Upper lobe of right lung (tissue), 1 donor: ENCODE measurements at regions not wholly inside any gene's neighbourhood (a gene's known extent, or its start where the extent isn't known, plus 50 kb on each side); places are given as distances from the start of the nearest gene placed in this dataset.
A peak's percentile ranks its signal among the peaks of the same experiment; 100 is the strongest.

Experiments used
- ATAC-seq: fragments of 200-7000 bp; cut with Tn5 transposase; one replicate; pipeline ENCODE4 v1.9.1; 2020; ENCODE audit warnings: mild to moderate bottlenecking, moderate library complexity
- DNase-seq: peaks from one replicate; pipeline ENCODE4 v3.0.0-alpha.2; 2020
- H3K27ac ChIP-seq: fragments of 200-600 bp; one replicate; pipeline ENCODE4 v1.8.0; 2022
- H3K27me3 ChIP-seq: fragments of 200-600 bp; one replicate; pipeline ENCODE4 v1.8.0; 2022; ENCODE audit warnings: mild to moderate bottlenecking
- H3K36me3 ChIP-seq: fragments of 200-600 bp; one replicate; pipeline ENCODE4 v1.8.0; 2022
- H3K4me1 ChIP-seq: fragments of 200-600 bp; one replicate; pipeline ENCODE4 v1.8.0; 2022
- H3K4me3 ChIP-seq: fragments of 200-600 bp; one replicate; pipeline ENCODE4 v1.8.0; 2022; ENCODE audit warnings: mild to moderate bottlenecking
- H3K9me3 ChIP-seq: fragments of 200-600 bp; one replicate; pipeline ENCODE4 v1.8.0; 2022
- intact Hi-C: fragments of 100-400 bp; cut with DNase I; formaldehyde crosslinking; loops from one replicate; pipeline ENCODE4 v1.11.0; 2022
- TF ChIP-seq, protein P1 (sequence below): fragments of 200-600 bp; IDR thresholded peaks from one replicate; pipeline ENCODE4 v1.8.0; 2022; ENCODE audit warnings: antibody characterized with exemption
- donor health status: DM: no; HTN: yes; CAD: no; lungs with severe emphysema.

DNA sequence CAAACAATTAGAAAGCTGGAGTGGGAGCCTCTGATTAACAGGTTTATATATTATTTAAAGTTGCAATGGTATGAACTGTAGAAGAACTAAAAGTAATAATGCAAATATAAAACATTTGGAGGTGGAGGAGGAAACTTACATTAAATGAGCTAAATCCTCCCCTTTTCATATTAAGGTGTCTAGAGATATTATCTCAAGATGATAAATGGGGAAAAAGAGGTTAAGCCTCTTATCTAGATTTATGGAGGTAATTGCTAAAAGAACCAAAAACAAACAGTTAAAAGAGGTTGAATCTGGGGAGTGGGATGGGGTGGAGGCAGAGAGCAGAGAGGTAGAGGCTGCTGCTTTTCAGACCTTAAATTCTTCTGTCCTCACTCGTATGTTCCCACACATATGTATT is 147.8 kb upstream of the SLC24A2 start:
- no peaks in the 10 kb centered on the region for H3K9me3 ChIP-seq
- H3K4me3 ChIP-seq, result no peak overlapping the region
- H3K36me3 ChIP-seq, result no peaks in the 10 kb centered on the region
- no peaks in the 10 kb centered on the region for H3K4me1 ChIP-seq
- TF ChIP-seq, protein P1, sequence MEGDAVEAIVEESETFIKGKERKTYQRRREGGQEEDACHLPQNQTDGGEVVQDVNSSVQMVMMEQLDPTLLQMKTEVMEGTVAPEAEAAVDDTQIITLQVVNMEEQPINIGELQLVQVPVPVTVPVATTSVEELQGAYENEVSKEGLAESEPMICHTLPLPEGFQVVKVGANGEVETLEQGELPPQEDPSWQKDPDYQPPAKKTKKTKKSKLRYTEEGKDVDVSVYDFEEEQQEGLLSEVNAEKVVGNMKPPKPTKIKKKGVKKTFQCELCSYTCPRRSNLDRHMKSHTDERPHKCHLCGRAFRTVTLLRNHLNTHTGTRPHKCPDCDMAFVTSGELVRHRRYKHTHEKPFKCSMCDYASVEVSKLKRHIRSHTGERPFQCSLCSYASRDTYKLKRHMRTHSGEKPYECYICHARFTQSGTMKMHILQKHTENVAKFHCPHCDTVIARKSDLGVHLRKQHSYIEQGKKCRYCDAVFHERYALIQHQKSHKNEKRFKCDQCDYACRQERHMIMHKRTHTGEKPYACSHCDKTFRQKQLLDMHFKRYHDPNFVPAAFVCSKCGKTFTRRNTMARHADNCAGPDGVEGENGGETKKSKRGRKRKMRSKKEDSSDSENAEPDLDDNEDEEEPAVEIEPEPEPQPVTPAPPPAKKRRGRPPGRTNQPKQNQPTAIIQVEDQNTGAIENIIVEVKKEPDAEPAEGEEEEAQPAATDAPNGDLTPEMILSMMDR, result no peak
- DNase-seq, result no peak
- H3K27me3 ChIP-seq, result no peaks in the 10 kb centered on the region
- no peak for ATAC-seq
- intact Hi-C loops, result no loop called here
- no peak overlapping the region for H3K27ac ChIP-seq

DNA sequence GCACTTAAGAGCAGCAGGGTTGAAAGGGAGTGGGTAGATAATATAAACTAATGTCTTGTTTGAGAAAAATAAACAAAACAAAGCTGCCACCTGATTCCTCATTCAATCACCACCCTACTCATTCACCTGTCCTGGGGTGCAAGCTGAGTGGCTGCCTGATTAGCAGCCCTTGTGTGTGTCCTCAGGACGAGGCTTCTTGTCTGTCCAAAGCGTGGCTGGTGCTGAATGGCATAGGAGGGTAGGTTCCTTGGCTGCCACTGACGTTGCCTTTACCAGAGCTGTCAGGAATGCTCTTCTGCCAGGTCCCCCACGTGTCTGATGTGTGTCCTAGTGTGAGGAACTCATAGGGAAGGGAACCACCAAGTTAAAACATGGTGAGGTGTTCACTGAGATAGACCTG is 146.6 kb upstream of the SLC24A2 start:
- Histone ChIP-seq H3K27me3 (no peaks in the 10 kb centered on the region), H3K4me3 (no peak overlapping the region), H3K27ac (no peak overlapping the region), H3K9me3 (no peaks in the 10 kb centered on the region), H3K4me1 (no peaks in the 10 kb centered on the region), H3K36me3 (no peaks in the 10 kb centered on the region)
- DNase-seq (no peak), ATAC-seq (no peak)
- intact Hi-C loops, result no loop called here
- TF ChIP-seq, protein P1, result no peak

DNA sequence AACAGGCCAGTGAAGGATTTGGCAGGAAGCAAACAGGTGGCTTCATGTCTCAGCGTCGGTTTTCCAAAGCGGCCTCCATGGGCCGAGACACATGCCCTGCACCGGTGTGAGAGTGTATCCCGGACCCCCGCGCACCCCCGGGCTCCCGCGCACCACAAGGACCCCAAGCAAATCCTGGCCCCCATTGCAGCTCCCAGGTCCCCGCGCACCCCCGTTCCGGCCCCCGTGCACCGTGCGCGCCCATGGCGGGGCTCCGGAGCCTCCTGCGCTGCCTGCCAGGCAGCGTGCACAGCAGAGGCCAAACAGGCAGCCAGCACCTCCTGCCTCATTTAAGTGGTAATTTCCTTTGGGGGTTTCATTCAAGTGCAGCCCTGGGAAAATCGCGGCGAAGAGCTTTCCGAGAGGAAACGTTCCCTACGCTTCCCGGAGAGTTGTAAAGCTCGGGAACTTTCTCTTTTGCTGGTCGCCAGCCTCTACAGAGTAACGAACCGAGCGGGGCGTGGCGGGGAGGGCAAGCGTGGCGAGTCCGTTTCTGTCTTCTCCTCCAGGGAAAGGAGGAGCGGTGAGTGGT is 145.5 kb upstream of the SLC24A2 start:
- no peak overlapping the region for H3K27ac ChIP-seq
- H3K4me3 ChIP-seq, result peak overlapping the region; percentile 55
- H3K4me1 ChIP-seq, result no peaks in the 10 kb centered on the region
- TF ChIP-seq, protein P1, result no peak
- ATAC-seq (peak; percentile 57), DNase-seq (no peak)
- no peaks in the 10 kb centered on the region for H3K36me3 ChIP-seq
- H3K27me3 ChIP-seq, result no peaks in the 10 kb centered on the region
- H3K9me3 ChIP-seq, result no peaks in the 10 kb centered on the region
- intact Hi-C loops, result no loop called here

DNA sequence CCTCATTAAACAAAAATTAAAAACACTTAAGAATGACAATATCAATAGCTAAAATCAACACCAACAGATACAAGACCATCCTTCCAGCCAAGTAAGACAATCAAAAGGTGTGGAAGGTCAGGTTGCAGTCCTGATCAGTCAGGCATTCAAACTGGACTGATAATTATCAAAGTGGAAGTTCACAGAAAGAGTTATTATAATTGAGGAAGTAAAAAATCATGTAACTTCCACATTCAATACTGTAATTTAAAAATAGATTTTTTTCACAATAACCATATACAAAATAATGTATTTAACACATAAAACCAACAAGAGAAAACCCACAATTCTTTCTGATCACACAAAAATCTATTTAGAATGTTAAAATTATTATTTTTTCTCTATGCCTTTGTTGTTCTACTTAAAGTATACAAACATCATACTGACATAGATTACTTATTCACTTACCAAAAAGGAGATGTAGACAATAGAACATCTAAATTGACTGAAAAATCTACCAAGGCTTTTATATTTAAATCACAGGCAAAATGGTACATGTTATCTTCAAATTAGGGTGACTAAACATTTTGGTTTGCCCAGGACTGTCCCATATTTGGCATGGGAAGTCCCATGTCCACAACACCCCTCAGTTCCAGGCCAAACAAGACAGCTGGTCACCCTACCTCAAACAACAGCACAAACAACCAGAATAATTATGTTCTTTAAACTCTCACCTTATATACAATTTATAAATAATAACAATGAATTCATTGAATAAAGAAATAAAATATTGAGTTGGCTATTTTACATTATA is 142.5 kb upstream of the SLC24A2 start:
- TF ChIP-seq, protein P1, result no peak
- intact Hi-C loops, result no loop called here

DNA sequence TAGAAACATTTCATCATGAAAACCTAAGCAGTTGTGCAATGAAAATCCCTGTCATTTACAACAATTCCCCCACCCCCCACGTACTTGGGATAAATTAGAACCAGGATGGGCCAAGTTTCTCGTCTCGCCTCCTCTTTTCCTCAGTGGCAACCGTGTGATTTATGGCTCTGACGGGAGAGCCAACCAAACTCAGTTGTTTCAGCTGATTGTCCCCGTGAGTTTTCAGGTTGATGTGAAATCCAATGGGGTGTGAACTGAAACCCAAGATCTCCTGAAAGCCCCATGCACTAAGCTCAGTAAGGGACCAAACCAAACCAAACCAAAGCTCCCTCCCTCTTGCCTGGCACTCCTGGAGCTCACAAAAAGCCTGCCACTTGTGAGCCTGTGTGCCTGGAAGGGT is 138.7 kb upstream of the SLC24A2 start:
- no peak for ATAC-seq
- DNase-seq, result no peak
- Histone ChIP-seq H3K36me3 (no peaks in the 10 kb centered on the region), H3K27me3 (no peaks in the 10 kb centered on the region), H3K4me1 (peaks cover 6% of the 10 kb centered on the region), H3K4me3 (no peak overlapping the region), H3K9me3 (no peaks in the 10 kb centered on the region), H3K27ac (no peak overlapping the region)
- intact Hi-C loops, result loop anchor here (5.0 to 10.0 kb wide), 2 partner anchors 1015 to 1187 kb away; no protein-coding TSS in a partner anchor
- TF ChIP-seq, protein P1, result no peak

More for the DNA sequence above, 142.5 kb upstream of the SLC24A2 start:
- H3K27ac ChIP-seq, result no peak overlapping the region
- no peaks in the 10 kb centered on the region for H3K9me3 ChIP-seq
- no peaks in the 10 kb centered on the region for H3K27me3 ChIP-seq
- no peaks in the 10 kb centered on the region for H3K36me3 ChIP-seq
- DNase-seq (no peak), ATAC-seq (no peak)
- no peaks in the 10 kb centered on the region for H3K4me1 ChIP-seq
- H3K4me3 ChIP-seq, result no peak overlapping the region
